AG08396 (cell line): ENCODE measurements at regions not wholly inside any gene's neighbourhood (a gene's known extent, or its start where the extent isn't known, plus 50 kb on each side); places are given as distances from the start of the nearest gene placed in this dataset.
A peak's percentile ranks its signal among the peaks of the same experiment; 100 is the strongest.

Experiments used
- DNase-seq: peaks from one replicate; pipeline ENCODE4 v3.0.0; 2012; ENCODE audit warnings: low spot score, mixed read lengths

DNA sequence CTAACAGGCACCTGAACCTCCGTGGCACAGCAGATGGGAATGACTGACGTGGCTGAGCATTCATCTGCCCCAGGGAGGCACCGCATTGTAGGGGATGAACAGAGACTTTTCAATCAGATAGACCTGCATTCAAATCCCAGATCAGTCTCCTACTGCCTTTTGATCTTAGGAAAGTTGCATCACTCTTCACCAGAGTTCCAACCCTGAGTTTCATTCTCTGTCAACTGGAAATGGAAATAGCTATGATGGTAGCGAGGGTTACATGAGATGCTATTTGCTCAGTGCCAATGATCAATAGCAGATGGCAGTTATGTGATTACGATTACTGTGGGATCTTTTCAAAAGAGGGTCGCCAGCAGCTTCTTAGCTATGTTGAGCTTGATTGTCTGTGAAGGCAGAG, 189.3 kb upstream of the RFC3 start:
- DNase-seq, result no peak

DNA sequence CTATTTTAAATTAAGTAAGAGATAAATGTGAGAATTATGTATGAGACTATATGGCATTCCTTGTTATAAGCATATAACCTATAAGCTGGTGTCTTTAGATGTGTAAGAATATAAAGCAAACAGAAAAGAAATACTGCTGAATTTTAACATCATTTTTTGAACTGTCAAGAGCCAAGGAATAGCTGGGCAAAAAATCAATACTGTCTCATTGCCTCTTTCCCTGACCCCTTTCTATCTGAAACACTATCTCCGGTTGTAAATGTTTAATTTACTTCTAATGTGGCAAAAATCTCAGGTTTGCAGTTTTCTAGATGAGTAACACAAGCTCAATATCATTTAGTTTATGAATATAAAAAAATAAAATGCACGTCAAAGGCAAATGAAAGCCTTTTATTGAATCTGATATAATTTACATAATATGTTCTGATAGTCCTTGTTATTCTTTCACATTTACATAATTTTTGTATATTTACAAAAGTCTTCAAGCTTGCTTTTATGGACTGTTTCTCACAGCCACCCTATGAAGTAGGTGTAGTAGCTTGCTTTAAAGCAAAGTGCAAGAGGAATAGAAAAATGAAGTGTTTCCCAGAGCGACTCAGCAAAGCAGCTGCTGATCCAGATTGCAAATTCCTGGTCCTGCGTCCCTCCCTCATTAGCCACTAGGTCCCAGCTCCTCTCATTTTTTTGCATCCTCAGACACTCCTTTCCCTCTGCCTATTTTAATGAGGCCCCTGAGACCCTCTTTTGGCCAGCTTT, 188.2 kb upstream of the RFC3 start:
- DNase-seq, result no peak

DNA sequence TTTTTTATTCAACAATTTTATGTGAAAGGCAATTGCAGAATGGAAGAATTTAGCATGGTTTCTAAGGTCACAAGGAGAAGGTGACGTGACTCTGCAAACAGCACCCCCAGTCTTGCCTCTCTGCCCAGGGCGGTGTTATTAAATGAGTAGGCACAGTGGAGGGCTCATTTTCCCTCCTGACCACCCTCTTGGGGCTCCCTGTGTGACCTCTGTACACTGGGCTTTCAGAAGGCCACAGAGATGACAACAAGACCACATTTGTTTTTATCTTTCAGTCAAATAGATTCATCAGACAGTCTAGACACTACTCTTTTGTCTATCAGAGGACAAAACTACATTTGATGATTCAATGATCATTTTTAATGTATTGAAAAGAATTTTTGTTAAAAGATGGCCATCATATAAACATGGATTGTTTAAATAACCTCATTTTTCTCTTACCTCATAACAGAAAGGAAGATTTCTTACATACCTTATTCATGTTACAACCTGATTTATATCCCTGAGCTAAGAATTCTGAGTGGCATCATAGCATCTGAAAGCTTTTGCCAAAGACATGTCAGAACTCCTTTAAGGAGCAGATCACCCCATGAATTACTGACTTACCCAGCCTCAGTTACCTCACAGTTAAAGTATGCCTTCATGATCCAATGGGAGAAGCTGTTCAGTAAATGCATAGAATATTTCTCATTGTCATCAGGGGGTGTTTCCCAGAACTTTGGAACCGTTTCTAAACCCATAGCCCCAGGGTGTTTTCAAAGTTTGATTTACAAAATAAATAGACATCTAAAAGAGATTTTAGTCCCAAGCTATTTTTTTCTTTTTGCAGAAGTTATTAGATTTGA, 184.0 kb upstream of the RFC3 start:
- DNase-seq, result no peak

DNA sequence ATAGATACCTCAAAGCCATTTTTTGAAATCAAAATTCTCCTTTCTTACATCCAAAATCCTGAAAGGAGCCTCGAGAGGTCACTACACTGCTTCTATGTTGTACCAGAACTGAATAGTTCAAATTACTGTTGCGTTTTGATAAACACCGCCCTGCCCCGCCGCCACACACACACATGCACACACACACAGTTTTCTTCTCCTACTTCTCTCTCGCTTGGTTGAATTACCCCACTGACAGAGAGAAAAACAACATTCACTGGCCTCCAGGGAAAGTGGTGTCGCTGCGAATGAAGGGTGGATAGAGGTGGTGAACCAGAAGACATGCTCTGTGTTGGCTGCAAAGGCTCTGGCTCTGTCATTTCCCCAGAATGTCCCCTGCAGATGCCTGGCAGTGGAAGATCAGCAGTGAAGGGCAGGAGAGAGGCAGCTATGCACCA, 183.4 kb upstream of the RFC3 start:
- no peak for DNase-seq

DNA sequence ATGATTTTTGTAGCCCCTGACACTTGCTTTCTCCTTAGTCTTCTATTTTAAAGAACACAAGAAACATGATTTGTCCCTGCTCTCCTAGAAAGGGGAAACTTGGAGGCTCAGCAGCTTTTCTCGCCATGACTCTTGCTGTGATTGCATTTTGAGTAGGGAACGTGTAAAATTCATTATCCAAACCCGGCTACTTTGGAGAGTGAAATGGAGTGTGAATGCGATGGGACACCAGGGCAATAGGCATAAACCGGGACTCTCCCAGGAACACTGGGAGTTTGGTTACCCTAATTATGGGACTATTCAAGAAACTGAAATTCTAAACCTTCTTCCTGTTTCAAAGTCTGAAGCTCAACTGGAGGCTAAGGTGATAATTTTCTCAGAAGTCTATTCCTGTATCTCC, 181.7 kb upstream of the RFC3 start:
- no peak for DNase-seq

DNA sequence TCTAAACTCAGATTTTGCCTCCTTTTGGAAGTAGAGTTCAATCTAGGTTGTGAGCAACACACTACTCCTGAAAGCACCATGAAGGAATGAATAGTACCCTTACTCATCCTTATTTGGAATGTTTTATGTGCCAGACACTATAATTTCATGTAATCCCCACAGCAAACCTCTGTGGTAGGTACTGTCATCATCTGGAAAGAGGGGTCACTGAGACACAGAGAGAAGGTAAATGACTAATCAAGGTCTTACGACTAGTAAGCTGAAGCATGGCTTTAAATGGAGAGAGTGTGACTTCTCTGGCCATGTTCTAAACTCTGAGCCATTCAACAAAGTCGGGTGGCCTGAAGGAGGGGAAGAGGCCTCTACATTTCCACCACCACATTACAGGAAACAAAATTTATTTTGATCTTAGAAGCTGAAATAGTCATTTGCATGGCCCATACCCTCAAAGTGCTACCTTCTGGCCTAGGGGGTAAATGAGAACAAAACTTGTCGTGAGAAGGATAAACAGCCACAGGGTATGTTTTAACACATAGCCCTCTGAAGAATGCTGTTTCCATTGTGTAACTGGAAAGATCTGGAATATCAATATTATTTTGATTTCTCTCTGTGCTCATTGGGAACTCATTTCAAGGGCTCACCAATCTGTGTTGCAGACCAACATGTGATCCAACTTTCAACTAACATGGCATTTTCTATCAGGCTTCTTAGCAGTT, 180.8 kb upstream of the RFC3 start:
- DNase-seq, result no peak

DNA sequence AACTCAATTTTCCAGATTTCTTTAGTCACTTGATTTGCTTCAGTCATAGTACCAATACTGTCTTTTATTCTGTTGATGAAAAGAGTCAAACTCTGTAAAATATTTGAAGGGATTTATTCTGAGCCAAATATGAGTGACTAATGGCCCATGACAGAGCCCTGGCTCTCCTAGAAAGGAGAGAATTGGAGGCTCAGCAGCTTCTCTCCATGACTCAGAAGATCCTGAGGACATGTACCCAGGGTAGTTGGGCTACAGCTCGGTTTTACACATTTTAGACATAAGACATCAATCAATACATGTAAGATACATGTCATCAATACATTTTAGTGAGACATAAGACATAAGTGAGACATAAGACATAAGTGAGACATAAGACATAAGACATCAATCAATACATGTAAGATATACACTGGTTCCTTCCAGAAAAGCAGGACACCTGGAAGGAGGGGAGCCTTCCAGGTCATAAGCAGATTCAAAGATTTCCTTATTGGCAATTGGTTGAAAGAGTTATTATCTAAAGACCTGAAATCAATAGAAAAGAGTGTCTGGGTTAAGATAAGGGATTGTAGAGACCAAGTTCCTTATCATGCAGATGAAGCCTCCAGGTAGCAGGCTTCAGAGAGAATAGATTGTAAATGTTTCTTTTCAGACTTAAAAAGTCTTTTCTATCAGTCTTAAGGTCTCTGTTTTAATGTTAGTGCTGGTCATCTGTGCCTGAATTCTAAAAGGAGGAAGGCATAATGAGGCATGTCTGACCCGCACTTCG, 179.8 kb upstream of the RFC3 start:
- DNase-seq, result peak; percentile 39

DNA sequence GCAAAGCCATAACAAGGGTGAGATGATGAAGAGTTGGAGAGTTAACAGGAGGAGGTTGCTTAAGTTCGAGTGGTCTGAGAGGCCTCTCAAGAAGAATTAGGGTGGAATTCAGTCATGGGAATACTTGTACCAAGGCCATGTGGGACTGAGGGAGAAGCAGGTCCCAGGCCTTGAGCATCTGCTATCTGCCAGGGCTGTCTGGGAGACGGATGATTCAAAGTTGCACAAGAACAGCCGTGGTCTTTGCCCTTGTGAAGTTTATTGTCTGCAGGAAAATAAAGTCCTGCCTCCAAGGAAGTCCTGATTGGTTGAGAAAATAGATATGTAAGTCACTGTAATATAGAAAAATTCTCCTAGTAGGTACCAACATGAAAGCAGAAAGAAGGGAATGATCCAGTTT, 178.8 kb upstream of the RFC3 start:
- no peak for DNase-seq

DNA sequence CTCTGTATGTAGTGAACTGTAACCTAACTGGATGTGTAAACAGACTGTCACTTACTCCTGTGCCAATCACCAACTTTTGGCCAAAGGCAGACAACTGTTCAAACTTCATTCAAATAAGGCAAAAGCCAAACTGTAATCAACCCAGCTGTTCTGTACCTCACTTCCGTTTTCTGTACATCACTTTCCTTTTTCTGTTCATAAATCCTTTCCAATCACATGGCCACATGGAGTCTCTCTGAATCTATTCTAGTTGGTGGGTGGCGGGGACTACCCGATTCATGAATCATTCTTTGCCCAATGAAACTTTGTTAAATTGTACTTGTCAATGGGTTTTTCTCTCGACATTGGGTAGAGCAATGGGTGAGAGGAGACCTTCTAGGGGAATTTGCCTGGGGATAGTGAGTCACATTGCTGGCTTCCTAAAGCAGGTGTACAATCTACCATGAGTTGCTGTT, 178.3 kb upstream of the RFC3 start:
- DNase-seq, result no peak

DNA sequence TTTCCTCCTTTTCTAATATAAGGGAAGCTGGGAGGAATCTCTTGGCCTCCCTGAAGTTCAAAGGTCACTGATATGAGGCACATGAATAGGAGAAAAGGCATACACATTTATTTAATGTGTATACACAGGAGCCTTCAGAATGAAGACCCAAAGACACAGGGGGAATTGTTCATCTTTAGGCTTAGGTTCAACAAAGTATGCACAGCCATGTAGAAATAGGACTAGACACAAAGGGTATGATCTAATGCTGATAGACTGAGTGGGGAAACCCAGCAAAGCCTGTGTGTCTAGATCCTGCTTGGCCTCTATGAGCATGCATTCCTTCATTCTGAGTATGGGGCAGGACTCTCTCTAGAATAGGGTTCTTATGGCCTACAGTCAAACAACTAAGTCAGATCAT, 177.1 kb upstream of the RFC3 start:
- DNase-seq, result no peak

DNA sequence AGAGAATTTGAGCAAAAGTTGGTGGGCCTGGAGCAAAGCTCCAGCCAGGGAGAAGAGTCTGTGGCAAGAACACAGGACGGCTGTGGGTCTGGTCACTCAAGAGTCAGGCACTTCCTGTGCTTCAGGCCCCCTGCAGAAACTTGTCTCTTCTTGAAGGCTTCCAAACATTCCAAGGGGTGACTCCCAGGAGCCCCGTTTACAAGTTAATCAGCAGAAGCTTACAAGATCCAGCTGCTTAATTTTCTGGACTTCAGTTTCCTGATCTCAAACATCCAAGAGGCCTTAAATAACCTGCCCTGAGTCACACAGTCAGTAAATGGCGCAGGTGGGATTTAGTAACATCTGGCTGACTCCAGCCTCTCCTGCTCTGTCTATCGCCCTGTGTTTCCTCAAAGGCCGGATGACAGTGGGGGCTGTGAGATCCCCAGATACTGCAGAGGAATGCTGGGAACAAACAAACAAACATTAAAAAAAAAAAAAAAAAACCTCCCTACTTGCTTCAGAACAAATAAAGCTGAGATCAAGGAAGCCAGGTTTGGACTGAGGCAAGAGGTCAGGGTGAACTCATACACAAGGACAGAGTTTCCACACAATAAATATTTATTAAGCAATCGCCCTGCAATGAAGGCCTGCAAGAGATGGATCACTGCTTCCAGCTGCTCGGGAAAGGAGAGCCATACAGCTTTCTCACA, 175.4 kb upstream of the RFC3 start:
- DNase-seq, result peak; percentile 63

DNA sequence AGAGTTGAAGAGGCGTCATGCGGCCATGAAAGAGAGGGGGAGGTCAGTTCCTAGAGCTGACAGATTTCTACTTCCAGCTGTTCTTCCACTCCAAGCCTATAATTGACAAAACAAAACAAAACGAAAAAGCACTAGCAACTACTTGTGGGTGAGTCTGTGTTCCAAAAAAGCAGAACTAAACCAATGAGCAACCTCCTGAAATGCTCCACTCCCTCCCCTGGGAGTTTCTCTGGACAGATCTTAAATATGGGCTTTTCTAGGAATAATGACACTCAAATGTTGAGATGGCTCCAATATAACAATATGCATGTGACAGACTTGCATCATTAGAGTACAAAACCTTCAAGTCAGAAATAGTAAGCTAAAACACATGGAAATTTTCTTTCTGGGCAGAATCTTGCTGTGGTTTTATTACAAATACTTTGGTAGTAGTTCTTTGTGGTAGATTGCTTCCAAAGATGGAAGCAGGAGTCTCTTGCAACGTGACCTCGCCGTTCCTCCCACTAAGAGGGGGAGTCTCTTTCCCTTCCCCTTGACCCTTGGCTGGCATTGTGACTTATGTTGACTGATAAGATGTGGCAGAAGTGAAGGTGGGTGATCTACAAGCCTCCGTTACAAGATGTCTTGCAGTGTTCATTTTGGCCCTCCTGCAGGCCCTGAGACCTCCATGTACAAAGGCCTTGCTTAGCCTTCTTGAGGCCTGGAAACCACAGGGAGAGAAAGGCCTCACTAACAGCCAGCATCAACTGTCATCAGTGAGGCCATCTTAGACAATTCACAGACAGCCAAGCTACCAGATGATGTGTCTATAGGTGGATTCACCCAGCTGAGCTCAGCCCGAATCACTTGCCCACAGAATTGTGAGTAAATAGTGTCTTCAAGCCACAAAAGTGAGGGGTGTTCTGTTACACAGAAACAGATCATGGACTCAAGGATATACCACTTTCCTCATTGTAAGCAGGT, 173.1 kb upstream of the RFC3 start:
- DNase-seq, result no peak

DNA sequence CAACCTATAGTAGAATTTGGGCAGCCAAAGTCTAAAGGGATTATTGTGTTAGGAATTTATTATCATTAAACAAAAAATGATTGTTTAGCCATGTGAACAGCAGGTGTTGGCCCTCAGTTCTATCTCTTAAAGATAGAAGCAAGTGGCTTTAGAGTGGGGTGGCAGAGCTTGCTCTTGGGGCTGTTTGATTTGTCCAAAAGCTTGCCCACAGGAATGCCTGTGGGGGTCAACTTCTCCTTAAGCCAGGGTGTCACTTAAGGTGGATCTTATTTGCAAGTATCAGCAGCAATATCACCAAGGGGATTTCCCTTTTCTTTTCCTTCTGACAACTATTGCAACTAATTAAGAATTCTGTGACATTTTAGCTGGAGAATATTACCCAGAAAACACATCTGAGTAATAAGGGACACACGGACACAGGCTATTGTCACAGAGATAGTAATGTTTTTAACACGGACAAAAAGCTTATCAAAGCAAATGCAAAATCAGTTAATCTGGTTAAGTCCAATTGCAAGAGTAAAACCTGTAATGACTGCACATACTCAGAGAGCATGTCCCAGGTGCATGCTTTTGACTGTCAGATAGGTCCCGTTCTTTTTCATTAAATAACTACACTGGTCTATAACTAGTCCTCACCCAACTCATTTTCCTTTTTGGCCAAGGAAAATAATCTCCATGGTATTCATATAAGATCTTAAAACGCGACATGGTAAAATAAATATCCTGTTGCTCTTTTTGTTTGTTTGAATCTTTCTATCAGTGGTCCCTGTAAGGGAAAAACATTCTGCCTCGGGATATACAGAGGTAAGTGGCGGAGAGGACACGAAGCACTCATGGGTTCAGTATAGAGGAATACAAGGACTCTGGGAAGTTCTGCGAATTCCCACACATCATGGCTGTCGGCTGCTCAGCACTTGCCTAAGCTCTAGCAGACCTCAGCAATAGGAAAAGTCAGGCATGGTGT, 172.1 kb upstream of the RFC3 start:
- DNase-seq, result no peak

DNA sequence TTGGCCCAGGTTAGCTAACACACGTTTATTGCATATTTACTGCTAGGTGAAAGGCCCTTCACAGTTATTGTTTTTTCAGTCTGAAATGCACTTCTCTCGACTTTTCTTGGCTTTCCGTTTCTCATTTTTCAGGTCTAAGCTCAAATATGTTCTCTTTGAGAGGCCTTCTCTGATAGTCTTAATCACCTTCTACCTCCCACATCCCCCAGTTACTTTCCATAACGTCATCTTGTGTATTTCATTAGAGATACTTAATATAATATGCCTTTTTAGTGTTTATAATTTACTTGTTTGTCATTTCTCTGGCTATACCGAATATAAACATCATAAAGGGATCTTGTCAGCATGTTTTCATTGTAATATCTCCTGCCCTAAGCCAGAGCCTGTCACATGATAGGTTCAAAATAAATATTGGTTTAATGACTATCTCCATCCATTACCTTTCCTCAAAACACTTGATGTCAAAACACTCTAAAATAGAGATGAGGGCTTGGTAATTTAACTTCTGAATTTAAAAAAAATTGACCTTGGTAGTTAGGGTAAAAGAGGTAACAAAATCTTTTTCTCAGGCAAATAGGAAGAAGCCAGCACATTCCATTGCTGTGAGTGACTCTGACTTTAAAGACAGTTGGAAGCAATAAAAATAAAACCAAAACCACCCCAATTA, 168.6 kb upstream of the RFC3 start:
- DNase-seq, result no peak

DNA sequence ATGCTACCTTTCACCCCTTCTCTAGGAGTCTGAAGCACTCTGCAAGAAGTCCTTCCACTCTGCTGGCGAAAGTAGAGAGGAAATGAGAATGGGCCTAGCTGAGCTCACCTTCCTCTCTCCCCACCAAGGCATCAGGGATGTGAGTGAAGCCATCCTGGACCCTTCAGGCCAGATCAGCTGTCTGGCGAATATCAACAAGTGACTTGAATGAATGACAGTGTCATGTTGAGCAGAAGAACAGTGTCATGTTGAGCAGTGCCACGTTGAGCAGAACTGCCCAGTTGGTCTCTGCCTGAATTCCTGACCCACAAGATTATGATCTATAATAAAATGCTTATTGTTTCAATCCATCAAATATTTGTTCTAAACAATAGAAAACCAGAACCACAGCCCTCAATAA, 166.2 kb upstream of the RFC3 start:
- no peak for DNase-seq

DNA sequence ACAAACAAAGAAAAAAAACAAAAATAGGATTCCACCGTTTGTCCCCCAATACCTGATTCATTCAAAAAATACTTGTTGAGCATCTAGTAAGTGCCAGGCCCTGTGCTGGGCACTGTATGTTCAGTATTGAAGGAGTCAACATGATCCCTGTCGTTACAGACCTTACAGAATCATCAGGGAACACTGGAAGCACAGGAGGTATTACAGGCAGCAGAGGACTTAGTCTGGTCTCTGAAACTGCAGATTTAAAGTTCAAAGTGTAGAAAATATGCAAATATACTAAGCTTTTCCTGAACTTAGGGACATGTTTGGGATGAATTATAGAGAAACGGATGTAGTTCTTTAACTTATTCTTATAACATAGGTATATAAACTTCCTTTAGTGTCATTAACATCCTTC, 160.7 kb upstream of the RFC3 start:
- DNase-seq, result no peak

DNA sequence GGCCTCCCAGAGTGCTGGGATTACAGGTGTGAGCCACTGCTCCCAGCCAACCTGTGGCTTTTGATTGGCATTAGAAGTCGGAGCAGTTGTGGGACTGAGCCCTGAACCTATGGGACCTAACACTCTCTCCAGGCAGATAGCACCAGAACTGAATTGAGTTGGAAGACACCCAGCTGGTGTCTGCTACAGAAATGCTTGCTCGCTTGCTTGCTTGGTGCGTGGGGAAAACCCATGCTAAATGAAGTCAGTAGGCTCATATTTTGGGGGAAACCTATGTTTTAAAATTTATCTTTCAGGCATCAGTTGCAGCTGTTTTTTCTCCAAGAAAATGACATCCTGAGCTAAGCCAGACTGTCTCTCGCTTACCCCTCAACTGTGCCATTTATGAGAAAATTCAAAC, 158.5 kb upstream of the RFC3 start:
- DNase-seq, result no peak

DNA sequence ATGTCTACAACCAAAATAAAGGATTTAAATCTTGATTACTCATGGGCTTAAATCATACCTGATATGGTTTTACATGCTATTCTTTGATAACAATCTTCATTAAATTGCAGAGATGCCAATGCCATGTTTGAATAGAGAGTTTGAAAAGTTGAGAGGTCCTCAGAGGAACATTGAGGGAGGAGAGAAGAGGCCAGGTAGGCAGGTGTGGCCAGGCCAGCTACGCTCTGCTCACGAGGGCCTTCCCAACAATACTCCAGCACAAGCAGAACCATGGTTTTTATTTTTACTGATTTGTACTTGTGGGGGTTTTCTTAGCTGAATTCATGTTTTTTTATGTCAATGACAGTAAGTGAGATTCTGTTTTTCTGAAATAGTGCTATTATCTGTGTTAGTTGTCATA, 158.1 kb upstream of the RFC3 start:
- DNase-seq, result no peak
